ENCODE measurements at regions not wholly inside any gene's neighbourhood (a gene's known extent, or its start where the extent isn't known, plus 50 kb on each side); places are given as distances from the start of the nearest gene placed in this dataset.

DNA sequence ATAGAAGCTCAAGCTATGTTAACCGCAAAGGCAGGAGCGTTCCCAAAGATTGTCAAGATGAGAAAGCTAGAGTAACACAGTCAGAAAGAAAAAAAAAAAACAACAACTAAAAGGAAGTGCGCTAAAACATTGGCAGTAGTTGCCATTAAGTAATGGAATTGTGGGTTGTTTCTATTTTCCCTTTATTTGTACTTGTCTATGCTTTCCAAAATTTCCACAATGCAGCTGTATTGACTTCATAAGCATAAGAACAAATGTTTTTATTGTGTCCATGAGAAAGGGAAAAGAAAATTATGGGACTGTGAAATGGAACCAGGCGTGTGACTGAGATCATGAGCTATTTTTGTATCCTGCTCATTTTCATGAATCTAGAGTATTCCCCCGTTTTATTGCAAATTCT, 153.4 kb downstream of the TMEM114 start:
- in situ Hi-C loops (cut with MboI; ENCODE audit: low sequenced_read_pairs, unreplicated experiment): no loop called here
- TF ChIP-seq, protein P1, sequence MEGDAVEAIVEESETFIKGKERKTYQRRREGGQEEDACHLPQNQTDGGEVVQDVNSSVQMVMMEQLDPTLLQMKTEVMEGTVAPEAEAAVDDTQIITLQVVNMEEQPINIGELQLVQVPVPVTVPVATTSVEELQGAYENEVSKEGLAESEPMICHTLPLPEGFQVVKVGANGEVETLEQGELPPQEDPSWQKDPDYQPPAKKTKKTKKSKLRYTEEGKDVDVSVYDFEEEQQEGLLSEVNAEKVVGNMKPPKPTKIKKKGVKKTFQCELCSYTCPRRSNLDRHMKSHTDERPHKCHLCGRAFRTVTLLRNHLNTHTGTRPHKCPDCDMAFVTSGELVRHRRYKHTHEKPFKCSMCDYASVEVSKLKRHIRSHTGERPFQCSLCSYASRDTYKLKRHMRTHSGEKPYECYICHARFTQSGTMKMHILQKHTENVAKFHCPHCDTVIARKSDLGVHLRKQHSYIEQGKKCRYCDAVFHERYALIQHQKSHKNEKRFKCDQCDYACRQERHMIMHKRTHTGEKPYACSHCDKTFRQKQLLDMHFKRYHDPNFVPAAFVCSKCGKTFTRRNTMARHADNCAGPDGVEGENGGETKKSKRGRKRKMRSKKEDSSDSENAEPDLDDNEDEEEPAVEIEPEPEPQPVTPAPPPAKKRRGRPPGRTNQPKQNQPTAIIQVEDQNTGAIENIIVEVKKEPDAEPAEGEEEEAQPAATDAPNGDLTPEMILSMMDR (IDR thresholded peaks at IDR 0.05; ENCODE audit: borderline replicate concordance, control extremely low read depth, extremely low read depth, insufficient read depth, missing control alignments): no peak
- DNase-seq (ENCODE audit: low spot score): no peak

DNA sequence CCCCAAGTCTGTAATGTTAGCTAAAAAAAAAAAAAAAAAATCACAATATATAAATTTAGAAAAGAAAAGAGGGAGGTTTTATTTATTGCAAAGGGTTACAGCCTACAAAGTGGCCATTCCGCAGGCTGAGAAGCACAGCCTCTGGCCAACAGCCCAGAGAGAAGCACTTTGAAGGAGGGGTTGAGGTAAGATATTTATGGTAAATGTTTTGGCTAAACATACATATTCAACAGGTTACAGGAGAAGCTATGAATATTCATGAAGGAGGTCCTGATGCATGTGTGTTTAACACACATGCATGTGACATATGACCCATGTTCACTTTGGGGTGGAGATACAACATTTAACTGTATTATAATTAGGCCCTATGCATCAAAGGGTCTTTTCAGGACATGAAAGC, 158.5 kb downstream of the TMEM114 start:
- TF ChIP-seq, protein P1 (IDR thresholded peaks at IDR 0.05; ENCODE audit: borderline replicate concordance, control extremely low read depth, extremely low read depth, insufficient read depth, missing control alignments): no peak
- in situ Hi-C loops (cut with MboI; ENCODE audit: low sequenced_read_pairs, unreplicated experiment): no loop called here
- DNase-seq (ENCODE audit: low spot score): no peak

DNA sequence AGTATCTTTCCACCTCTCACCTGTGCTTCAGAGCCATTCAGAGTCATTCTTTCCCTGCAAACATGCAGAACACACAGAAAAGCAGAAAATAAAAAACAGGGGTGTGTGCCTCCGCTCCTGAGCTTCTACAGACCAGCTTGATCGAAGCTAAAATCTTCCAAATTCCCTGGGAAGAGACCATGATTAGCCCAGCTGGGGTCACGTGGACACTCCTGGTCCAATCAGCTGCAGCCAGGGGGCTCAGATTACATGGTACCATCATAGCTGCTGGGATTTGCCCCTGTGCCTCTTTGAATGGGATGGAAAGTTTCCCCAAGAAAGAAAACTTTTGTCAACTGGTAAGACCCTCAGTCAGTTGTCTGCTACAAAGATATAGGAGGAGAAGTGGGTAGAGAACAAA, 159.9 kb downstream of the TMEM114 start:
- no peak for DNase-seq (ENCODE audit: low spot score)
- TF ChIP-seq, protein P1 (IDR thresholded peaks at IDR 0.05; ENCODE audit: borderline replicate concordance, control extremely low read depth, extremely low read depth, insufficient read depth, missing control alignments): no peak
- in situ Hi-C loops (cut with MboI; ENCODE audit: low sequenced_read_pairs, unreplicated experiment): no loop called here

DNA sequence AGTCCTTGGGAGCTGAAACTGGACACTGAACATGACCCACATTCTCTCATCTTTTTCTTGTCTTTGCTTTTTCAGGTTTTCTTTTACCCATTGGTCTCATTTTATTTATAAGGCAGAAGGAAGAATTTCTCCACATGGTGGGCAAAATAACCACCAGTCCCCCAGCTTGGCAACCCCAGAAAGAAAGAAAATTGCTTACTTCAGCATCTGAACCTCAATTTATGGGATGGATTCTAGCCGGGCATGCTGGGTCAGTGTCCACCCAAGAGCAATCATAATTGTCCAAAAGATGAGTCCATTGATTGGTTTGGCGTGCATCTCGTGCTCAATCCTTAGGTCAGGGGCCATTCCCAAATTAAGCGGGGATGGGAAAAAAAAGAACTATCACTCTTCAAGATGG, 163.7 kb downstream of the TMEM114 start:
- no peak for DNase-seq (ENCODE audit: low spot score)
- in situ Hi-C loops (cut with MboI; ENCODE audit: low sequenced_read_pairs, unreplicated experiment): no loop called here
- TF ChIP-seq, protein P1 (IDR thresholded peaks at IDR 0.05; ENCODE audit: borderline replicate concordance, control extremely low read depth, extremely low read depth, insufficient read depth, missing control alignments): no peak

DNA sequence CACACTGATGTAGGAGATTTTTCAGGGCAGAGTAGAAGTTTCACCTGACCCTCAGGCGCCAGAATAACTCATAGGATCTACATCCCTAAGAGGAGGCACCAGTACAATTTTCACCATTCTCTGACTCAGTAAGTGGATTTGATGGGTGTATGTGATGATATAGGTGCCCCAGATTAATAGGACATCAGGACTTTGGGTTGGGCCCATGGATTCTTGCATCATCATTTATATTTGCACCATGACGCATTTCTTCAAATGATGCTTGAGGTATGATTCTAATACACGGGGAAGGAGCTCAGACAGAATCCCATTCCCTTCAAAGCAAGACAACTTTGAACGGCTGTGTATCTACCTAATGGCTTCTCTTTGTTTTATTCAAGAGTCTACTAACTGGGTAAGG, 173.2 kb downstream of the TMEM114 start:
- DNase-seq (ENCODE audit: low spot score): no peak
- TF ChIP-seq, protein P1 (IDR thresholded peaks at IDR 0.05; ENCODE audit: borderline replicate concordance, control extremely low read depth, extremely low read depth, insufficient read depth, missing control alignments): no peak
- in situ Hi-C loops (cut with MboI; ENCODE audit: low sequenced_read_pairs, unreplicated experiment): no loop called here

DNA sequence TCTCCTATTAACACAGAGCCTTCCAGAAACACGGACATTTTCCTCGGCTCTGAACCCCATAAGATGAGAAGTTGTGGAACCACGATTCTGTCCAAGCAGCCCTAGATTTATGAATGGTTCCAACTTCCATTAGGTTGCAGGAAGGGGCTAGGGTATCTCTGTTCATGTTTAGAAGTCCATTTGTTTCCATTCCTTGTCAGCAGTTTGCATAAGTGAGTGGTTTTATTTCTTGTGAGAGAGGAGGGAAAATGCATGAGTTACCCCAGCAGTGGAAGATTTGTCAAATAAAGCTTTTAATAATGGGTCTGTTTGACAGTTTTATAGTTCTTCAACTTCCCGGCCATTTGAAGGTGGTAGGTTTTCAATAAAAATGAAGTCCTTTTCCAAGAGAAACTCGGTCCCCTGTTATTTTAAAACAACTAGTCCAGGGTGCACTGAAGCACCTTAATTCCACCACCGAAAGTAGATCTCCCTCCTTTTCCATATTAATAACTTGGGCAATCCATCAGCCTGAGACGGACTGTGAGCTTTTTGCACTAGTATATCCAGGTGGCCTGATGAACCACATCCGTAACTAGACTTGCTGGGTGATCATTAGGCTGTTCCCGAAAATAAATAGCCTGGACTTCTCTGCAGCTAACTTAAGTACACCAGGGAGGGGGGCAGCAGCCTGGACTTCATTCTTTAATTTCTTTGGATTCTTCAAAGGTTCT, 181.3 kb downstream of the TMEM114 start:
- TF ChIP-seq, protein P1 (IDR thresholded peaks at IDR 0.05; ENCODE audit: borderline replicate concordance, control extremely low read depth, extremely low read depth, insufficient read depth, missing control alignments): no peak
- in situ Hi-C loops (cut with MboI; ENCODE audit: low sequenced_read_pairs, unreplicated experiment): no loop called here
- DNase-seq (ENCODE audit: low spot score): no peak
